Daoy (cell line): ENCODE measurements at regions not wholly inside any gene's neighbourhood (a gene's known extent, or its start where the extent isn't known, plus 50 kb on each side); places are given as distances from the start of the nearest gene placed in this dataset.
"Not testable (repeated sequence)": the region's sequence is repeated elsewhere in the genome, so short reads cannot be mapped to it uniquely, and the experiment has no call there.

ENCODE experiments used
- DNase-seq: peaks from one replicate; pipeline ENCODE4 v3.0.0-alpha.2; 2015; ENCODE audit warnings: low read depth

DNA sequence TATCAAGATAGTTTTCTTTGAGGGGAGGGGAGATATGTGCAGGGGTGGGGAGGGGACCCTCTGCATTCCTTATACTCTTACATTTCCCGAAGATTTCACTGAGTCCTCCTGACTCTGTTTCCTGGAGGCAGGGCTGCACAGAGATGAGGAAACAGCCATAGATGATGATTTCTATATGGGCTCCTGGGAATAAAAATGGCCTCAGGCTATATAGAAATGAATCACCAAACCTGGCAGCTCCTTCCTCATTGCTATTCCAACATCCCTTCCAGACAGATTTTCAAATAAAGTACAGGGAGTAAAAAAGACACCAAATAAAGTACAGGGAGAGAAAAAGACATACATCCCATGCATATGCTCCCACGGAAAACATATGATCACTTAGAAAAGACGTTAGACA lies 474.8 kb upstream of the RAB6C start:
- no peak for DNase-seq

DNA sequence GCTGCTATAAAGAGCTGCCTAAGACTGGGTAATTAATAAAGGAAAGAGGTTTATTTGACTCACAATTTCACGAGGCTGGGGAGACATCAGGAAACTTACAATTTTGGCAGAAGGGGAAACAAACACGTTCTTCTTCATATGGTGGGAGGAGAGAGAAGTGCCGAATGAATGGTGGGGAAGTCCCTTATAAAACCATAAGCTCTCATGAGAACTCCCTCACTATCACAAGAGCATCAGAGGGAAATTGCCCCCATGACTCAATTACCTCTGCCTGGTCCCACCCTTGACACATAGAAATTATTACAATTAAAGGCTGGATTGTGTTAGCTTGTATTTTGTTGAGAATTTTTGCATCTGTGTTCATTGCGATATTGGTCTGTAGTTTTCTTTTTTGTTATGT lies 460.5 kb upstream of the RAB6C start:
- no peak for DNase-seq

DNA sequence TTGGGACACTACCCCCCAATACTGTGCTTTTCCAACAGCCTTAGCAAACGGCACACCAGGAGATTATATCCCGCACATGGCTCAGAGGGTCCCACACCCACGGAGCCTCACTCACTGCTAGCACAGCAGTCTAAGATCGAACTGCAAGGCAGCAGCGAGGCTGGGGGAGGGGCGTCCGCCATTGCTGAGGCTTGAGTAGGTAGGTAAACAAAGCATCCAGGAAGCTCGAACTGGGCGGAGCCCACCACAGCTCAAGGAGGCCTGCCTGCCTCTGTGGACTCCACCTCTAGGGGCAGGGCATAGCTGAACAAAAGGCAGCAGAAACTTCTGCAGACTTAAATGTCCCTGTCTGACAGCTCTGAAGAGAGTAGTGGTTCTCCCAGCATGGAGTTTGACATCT lies 447.3 kb upstream of the RAB6C start:
- DNase-seq, result not testable (repeated sequence)

DNA sequence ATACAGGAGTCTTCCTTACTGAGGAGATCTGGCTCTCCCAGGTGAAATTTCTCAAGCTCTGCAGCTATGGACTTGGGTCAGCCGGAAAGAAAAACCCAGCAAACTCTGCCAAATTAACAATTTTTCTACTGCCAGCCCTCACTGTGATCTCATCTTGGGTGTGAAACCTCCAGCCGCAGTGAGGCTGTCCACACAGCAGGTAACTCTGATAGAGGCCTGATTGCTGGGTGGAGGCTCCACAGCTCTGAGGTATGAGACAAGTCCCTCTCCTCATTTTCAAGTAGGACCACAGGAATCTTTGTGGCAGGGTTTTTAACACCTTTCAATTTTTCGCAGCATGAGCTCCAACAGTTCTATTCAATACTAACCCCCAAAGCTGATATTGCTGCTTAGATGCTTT lies 430.6 kb upstream of the RAB6C start:
- no peak for DNase-seq

DNA sequence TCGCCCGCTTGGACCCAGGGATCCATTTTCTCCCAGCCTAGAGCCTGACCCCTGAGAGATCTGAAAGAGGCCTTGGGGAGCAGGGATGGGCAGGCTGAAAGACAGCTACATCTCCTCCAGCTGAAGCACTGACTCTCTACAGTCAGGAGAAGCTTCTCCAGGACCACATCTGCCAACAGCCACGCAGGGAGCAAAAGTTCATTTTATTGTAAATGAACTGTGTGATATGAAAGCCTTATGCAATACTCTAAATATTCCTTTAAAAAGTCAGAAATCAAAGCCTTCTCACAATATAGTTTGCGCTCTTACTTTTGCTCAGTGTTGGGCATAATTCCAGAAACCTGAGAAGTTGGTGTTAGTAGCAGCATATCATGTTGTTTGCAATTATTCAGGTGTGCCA lies 428.9 kb upstream of the RAB6C start:
- no peak for DNase-seq

DNA sequence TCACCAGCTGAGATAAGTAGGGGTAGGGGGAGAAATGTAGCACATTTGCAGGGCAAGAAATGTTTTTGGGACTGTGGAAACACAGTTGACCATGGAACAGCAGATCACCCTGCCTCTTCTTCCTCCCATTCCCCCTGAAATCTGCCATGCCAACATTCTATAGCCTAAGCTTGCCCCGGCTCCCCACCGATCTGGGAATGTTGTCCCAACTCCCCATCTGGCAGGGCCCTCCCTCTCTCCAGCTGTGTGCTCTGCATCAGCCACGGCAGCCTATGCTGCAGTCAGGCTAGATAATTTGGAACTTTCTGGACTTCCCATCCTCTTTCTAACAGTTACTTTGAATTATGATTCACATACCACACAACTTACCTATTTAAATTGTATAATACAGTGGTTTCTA lies 425.1 kb upstream of the RAB6C start:
- DNase-seq, result no peak

DNA sequence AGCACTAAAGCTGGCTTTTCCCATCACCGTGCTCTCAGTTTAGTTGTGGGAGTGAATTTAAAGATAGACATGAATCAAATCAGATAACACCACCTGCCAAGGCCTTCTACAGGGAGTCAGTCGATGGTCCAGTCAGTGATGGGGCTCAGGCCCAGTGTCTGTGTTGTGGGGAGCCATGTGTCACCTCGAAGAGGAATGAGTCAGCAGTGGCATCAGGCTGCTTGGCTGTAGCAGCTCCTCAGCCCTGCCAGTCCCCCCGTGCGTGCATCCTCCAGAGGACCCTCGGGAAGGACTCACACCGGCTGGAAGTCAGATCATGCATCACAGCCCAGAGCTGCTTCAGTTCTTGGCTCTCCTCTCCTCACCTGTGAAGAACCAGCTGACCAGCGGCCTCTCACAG lies 420.4 kb upstream of the RAB6C start:
- DNase-seq, result no peak

DNA sequence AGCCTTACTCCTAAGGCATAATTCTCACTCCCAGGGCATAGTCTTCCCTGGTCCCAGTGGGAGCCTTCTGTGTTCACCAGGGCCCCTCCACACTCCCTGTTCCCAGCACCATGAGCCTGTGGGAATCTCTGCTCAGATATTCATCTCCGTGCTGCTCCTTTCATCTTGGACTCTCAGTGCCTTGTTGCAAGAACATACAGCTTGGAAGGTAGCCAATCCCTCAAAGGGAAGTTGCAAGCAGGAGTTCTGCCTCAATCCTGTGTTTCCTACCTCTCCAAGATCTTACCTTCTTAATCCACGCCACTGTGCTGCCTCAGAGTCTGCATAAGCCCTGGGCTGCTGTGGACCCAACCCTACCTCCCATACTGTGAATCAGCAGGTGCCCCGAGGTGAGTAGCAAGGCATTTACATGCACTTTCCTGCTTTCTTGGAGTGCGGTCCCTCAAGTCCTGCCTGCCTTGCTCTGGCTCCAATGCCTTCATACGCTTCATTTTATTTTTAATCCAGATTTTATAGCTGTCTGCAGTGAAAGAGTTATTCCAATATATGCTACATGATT lies 413.8 kb upstream of the RAB6C start:
- no peak for DNase-seq

DNA sequence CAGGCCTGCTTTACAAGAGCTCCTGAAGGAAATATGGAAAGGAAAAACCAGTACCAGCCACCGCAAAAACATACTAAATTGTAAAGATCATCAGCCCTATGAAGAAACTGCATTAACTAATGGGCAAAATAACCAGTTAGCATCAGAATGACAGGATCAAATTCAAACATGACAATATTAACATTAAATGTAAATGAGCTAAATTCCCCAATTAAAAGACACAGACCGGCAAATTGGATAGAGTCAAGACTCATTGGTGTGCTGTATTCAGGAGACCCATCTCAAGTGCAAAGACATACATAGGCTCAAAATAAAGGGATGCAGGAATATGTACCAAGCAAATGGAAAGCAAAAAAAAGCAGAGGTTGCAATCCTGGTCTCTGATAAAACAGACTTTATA lies 408.7 kb upstream of the RAB6C start:
- not testable (repeated sequence) for DNase-seq

DNA sequence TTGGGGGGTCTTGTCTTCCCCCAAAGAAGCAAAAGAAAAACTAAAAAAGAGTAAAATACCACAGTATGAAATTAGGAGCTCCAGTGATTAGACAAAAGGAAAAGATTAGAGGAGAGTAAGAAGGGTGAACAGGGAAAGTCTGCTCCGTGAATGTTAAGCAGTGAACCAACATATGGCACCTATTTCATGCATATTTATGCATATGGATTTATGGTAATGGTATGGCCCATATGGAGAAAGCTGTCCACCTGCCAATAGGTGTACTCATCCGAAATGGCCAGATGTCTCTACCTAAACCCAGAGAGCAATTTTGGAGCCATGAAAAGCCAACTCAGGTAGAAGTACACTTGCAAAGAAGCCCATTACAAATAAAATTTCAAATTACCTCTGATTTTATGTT lies 404.0 kb upstream of the RAB6C start:
- no peak for DNase-seq

DNA sequence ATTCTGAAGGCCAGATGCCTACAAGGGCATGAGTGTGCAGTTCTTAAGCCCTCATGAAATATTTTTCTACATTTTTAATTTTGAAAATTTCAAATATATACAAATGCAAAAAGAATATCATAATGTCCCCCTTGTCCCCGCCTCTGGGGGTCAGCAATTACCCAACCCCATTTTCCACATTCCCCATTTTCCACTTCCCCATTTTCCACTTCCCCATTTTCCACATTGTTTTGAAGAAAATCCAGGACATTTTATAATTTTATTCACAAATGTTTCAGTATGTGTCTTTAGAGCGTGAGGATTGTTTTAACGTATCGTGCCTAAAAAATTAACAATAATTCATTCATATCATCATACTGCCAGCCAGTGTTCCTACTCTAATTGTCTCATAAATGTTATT lies 403.6 kb upstream of the RAB6C start:
- DNase-seq, result no peak

DNA sequence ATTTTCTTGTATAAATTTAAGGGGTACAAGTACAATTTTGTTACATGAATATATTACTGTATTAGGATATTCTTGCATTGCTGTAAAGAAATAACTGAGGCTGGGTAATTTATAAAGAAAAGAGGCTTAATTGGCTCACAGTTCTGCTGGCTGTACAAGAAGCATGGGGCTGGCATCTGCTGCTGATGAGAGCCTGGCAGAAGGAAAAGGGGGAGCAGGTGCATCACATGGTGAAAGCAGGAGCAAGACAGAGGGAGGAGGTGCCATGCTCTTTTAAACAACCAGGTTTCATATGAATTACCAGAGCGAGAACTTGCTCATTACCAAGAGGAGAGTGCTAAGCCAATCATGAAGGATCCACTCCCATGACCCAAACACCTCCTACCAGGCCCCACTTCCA lies 399.5 kb upstream of the RAB6C start:
- no peak for DNase-seq

DNA sequence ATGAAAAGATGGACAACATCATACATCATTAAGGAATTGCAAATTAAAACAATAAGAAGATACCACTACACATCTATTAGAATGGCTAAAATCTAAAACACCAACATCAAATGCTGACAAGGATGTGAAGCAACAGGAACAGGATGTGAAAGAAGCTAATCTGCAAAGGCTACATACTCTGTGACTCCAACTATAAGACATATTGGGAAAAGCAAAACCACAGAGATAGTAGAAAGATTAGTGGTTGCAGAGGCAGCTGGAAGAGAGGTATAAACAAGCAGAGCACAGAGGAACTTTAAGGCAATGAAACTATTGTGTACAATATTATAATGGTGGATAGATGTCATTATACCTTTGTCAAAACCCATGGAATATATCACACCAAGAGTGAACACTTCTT lies 393.7 kb upstream of the RAB6C start:
- no peak for DNase-seq

DNA sequence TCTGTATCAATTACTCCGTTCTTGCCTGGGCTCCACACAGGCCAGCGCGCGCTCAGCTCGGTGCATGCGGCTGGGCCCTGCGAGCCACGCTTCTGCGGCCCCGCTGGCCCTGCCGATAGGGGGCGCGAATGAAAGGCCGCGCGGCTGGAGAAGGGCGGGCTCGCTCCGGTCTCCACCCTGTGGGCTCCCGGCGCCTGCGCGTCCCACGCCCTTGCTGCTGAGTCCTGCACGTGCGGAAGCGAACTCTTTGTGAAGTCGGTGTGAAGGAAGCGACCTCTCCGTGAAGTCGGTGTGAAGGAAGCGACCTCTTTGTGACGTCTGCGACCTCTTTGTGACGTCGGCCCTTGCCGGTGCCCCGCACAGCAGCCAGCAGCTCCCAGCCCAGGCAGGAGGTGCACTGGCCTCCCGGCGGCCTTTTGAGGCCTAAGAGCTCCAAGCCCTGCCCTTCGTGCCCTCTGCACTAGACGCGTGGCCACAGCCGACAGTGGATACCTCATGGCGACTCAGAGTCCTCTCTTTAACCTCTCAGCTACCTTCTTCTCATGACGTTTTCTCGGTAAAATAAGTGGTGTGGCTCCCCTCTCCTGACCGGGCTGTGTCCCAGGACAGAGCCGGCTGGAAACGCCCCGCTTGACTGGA lies 391.9 kb upstream of the RAB6C start:
- DNase-seq, result no peak

DNA sequence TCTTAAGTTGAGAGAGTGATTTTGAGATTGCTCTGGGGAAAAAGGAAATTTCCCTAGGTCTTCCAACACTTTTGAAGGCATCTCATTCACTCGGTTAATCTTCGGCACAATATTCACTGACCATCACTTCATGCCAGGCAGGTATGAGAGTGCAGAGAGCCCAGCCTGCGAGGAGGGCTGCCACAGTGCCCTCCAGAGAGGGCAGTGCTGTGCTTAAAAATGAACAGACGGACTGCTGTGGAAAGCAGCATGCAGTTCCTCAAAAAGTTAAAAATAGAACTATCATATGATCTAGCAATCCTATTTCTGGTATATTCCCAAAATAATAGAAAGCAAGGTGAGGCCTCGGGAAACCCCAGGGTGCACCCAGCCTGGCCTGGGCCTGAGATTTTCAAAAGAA lies 374.9 kb upstream of the RAB6C start:
- no peak for DNase-seq

DNA sequence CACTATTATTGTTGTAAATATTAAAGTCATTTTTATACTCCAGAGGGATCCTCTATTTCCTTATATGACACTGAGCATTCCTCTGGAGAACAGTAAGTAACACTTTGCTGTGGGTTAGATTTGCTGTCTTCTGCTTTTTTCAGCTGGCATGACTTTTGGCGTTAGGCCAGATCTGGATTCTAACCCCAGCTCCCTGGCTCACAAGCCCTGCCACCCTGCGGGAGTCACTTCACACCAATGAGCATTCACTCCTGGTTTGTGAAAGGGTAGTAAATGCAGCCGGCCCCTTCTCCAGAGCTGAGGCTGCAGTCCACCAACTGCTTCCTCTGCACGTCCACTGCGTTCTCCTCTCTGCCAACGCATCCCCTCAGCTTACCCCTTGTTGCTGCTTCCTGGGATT lies 373.8 kb upstream of the RAB6C start:
- no peak for DNase-seq

DNA sequence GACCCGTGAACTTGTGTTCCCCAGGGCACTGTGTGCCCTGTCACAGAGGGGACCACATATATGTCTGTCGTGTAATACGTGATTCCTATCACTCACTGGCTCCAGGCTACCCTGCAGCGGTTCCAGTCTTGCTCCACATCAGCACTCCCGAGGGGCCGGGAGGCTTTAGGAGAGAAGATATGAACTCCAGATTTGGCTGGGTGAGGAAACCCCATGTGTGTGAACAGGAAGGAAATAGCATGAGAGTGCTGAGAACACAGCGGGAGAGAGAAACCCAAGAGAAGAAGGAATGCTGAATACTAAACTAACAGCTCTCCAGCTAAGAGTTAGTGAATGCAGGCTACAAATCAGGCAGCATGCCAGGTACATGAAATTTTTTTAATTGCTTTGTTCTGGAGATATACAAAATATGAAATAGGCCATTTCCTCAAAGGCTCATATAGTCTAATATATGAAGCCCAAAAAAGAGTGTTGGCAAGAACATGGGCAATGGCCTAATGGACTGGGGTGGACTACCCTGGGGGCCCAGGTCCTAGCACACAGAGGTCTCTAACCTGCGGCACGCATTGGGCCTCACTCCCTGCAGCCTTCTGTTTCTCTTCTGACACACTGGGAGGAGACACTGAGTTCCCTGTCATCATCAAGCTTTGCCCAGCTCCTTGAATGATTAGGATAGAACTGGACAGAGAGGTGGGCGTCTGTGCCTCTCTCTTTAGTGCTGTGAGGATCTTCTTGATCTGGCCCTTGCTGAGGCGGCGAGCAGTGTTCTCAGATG lies 372.8 kb upstream of the RAB6C start:
- DNase-seq, result no peak

DNA sequence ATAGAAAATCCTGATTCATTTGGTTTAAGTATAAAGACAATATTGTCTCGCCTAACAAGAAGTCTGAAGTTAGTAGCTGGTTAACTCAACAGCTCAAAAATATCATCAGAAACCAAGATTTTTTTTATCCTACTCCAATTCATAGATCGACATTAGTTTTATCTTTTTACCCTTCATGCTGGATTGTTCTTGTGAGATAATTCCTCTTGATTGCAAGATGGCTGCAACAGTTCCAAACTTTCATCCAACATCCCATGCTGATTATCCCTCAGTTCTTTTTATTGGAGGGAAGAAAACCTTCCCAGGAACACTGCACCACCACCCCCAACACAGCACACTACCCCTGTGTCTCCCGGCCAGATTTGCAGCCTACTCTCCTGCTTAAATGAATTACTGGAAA lies 370.2 kb upstream of the RAB6C start:
- DNase-seq, result no peak

DNA sequence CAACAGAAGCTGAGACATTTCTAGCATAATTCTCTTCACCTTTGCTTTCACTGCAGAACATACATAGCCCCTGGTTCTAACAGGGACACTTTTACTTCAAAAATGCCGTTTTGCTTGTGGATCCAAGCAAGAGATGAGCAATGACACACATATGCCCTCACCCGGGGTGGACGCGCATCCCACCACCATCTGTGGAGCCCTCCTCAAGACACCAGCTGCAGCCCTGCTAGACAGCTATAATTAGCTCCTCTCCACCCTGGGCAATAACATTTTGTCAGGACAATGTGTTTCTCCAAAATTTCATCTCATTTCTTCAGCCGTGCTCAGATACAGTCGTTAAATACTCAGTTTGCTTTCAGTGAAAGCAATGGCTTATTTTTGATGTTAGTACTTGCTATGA lies 368.7 kb upstream of the RAB6C start:
- no peak for DNase-seq

DNA sequence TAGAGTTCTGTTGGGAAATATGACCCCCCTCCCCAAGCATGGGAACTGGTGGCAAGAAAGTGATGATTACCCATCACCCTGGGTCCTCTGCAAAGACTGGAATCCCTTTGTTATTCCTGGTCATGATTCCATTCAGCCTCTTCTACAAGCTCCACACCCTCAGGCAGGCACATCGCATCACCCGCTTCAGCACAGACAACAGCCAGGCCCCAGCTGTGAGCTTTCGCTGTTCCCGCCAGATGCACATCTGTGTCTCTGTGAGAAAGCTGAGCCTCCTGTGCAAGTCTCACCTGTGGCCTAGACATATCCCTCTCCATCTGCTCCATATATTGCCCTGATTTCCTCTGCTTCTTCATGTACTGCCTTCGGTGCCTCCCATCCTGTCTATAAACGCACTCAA lies 368.0 kb upstream of the RAB6C start:
- no peak for DNase-seq

DNA sequence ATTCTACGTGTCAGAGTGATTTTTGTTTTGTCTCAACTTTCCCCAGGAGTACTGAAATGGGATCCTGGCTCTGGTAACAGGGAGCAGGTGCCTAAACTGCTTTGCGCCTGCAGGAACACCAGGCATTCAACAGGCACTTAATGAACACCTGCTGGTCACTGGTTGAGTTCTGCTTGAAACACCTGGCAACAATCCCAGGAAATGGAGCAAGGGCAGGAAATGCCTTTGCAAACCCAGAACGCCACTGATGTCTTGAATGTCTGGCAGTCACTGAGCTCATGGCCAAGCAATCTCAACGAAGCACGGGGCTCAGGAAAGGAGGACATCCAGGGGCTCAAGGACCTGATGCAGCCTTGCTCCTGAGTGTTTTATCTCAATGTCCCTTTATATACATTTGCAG lies 360.0 kb upstream of the RAB6C start:
- DNase-seq, result no peak

DNA sequence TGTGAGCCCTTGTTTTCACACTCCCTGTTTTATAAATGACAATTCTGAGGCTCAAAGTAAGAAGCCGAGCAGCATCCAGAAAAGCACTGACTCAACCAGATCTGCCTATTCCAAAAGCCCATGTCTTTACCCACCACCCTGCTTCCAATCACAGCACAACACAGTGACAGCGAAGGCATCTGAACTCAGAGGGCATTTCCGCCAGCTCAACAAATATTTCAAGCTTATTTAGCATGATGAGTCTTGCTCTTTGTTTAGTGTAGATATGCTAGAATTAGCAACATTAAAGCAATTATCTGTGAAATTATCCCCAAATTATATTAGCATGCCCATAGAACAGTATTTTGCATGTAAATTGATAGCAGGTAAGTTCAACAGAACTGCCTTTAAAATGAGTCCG lies 359.1 kb upstream of the RAB6C start:
- no peak for DNase-seq

DNA sequence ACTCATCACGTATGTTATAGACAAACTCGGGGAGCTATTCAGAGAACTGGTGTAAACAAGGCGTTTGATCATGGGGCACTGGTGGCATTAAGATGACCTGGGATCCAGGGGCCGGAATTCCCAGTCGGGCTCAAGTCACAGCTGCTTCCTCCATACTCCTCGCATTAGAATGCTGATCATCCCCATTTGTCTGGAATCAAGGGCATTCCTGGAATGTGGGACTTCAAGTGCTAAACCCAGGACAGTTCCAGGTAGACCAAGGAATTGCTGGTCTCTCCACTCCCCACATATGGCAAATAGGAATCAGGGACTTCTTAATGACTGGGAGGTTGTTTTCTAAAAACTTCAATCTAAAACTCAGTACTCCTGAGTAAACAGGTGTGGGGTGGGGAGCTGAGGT lies 355.7 kb upstream of the RAB6C start:
- DNase-seq, result no peak

DNA sequence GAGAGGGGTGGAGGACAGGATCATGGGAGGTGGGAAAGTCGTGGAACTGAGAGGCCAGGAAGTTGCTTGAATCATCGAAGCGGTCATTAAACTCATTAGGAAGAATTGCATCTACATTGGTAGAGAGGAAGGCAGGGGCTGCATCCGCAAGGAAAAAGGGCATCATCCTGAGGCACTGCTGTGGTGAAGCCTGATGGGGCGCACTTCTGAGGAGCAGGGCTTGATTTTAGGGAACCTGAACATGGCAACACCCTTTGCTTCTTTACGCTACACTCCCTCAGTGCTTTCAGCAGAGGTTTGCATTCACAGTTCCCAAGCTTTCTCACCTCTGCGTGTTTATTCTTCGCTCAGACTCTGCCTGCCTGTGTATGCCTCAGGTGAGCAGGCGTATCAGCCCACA lies 352.0 kb upstream of the RAB6C start:
- no peak for DNase-seq
